GM12878 (cell line): ENCODE measurements at regions not wholly inside any gene's neighbourhood (a gene's known extent, or its start where the extent isn't known, plus 50 kb on each side); places are given as distances from the start of the nearest gene placed in this dataset.

Experiments
- BHLHE40 ChIP-seq, 2 experiments: fragments of 450-650 bp in 1 of 2; IDR thresholded peaks; 2 replicates each; pipeline ENCODE4 v1.6.1; 2011 to 2017; ENCODE audit warnings: low read depth in 2 of 2, borderline replicate concordance in 1 of 2, improper control_type of control experiment in 1 of 2, low read length in 1 of 2, mild to moderate bottlenecking in 1 of 2
- GABPA ChIP-seq: IDR thresholded peaks from 2 replicates; pipeline ENCODE4 v1.6.1; 2014; ENCODE audit warnings: antibody characterized with exemption, low read depth, mild to moderate bottlenecking, inconsistent platforms
- HDAC2 ChIP-seq: fragments of 200-600 bp; sonication (generic); IDR thresholded peaks from 2 replicates; pipeline ENCODE4 v1.6.1; 2017
- PML ChIP-seq: IDR thresholded peaks from 2 replicates; pipeline ENCODE4 v1.6.1; 2012; ENCODE audit warnings: low read length, inconsistent platforms
- RELA ChIP-seq: fragments of 450-650 bp; IDR thresholded peaks from 2 replicates; pipeline ENCODE4 v1.8.0; 2014; ENCODE audit warnings: borderline replicate concordance; ENCODE audit not compliant: partially characterized antibody
- TCF7 ChIP-seq: IDR thresholded peaks from 2 replicates; pipeline ENCODE4 v1.6.1; 2014; ENCODE audit warnings: antibody characterized with exemption, borderline replicate concordance
- ZNF274 ChIP-seq: IDR thresholded peaks from one replicate; pipeline ENCODE4 v1.8.0; 2011; ENCODE audit not compliant: insufficient read length, insufficient read depth
- ZZZ3 ChIP-seq: IDR thresholded peaks from 2 replicates; pipeline ENCODE4 v1.6.1; 2011; ENCODE audit warnings: low read depth; ENCODE audit not compliant: control insufficient read depth, insufficient read length
- TF ChIP-seq, protein P1 (sequence below), 3 experiments: IDR thresholded peaks in 2 of 3; conservative IDR thresholded peaks in 1 of 3; 2 replicates each; pipeline ENCODE4 v1.5.1; 2011; ENCODE audit warnings: low read depth in 3 of 3, low read length in 3 of 3, mild to moderate bottlenecking in 3 of 3, control low read depth in 2 of 3, moderate library complexity in 2 of 3, inconsistent platforms in 1 of 3, mixed read lengths in 1 of 3; ENCODE audit not compliant: control insufficient read depth in 2 of 3, insufficient read depth in 1 of 3; ENCODE audit errors: extremely low read depth in 1 of 3
- TF ChIP-seq, protein P2 (sequence below): IDR thresholded peaks from 2 replicates; pipeline ENCODE4 v1.6.1; 2012; ENCODE audit warnings: low read depth, low read length, improper control_type of control experiment
- TF ChIP-seq, protein P3 (sequence below): IDR thresholded peaks from 2 replicates; pipeline ENCODE4 v1.6.1; 2012; ENCODE audit warnings: low read length, inconsistent platforms

- TF ChIP-seq, protein P1, sequence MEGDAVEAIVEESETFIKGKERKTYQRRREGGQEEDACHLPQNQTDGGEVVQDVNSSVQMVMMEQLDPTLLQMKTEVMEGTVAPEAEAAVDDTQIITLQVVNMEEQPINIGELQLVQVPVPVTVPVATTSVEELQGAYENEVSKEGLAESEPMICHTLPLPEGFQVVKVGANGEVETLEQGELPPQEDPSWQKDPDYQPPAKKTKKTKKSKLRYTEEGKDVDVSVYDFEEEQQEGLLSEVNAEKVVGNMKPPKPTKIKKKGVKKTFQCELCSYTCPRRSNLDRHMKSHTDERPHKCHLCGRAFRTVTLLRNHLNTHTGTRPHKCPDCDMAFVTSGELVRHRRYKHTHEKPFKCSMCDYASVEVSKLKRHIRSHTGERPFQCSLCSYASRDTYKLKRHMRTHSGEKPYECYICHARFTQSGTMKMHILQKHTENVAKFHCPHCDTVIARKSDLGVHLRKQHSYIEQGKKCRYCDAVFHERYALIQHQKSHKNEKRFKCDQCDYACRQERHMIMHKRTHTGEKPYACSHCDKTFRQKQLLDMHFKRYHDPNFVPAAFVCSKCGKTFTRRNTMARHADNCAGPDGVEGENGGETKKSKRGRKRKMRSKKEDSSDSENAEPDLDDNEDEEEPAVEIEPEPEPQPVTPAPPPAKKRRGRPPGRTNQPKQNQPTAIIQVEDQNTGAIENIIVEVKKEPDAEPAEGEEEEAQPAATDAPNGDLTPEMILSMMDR (IDR thresholded peaks at IDR 0.05 in 2 of 3, conservative IDR thresholded peaks at IDR 0.05 in 1 of 3; ENCODE audit: control insufficient read depth in 2 of 3, extremely low read depth in 1 of 3, insufficient read depth in 1 of 3, low read depth in 3 of 3, low read length in 3 of 3): no peak
- TF ChIP-seq GABPA (no peak), HDAC2 (no peak), PML (no peak), ZNF274 (no peak), RELA (no peak), BHLHE40 (IDR thresholded peaks at IDR 0.05; ENCODE audit: borderline replicate concordance in 1 of 2, low read depth in 2 of 2, low read length in 1 of 2) (no peak), ZZZ3 (no peak), TCF7 (no peak)
- TF ChIP-seq, protein P2, sequence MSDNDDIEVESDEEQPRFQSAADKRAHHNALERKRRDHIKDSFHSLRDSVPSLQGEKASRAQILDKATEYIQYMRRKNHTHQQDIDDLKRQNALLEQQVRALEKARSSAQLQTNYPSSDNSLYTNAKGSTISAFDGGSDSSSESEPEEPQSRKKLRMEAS: no peak
- TF ChIP-seq, protein P3, sequence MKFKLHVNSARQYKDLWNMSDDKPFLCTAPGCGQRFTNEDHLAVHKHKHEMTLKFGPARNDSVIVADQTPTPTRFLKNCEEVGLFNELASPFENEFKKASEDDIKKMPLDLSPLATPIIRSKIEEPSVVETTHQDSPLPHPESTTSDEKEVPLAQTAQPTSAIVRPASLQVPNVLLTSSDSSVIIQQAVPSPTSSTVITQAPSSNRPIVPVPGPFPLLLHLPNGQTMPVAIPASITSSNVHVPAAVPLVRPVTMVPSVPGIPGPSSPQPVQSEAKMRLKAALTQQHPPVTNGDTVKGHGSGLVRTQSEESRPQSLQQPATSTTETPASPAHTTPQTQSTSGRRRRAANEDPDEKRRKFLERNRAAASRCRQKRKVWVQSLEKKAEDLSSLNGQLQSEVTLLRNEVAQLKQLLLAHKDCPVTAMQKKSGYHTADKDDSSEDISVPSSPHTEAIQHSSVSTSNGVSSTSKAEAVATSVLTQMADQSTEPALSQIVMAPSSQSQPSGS: no peak
Observed at GRCh38 chr6:44742201-44742600, 354.7 kb downstream of the CDC5L start.
